KOPT-K1 (cell line): ENCODE measurements at regions not wholly inside any gene's neighbourhood (a gene's known extent, or its start where the extent isn't known, plus 50 kb on each side); places are given as distances from the start of the nearest gene placed in this dataset.

Experiments used
- H3K27ac ChIP-seq: fragments of 200-600 bp; sonication (generic); 2 replicates; pipeline ENCODE4 v1.5.1; 2016; ENCODE audit warnings: antibody characterized with exemption, mild to moderate bottlenecking, low read depth, low read length; ENCODE audit not compliant: poor library complexity, severe bottlenecking
- H3K36me3 ChIP-seq: fragments of 200-600 bp; sonication (generic); 2 replicates; pipeline ENCODE4 v1.5.1; 2017; ENCODE audit warnings: antibody characterized with exemption, mild to moderate bottlenecking, low read length, moderate library complexity; ENCODE audit not compliant: insufficient read depth
- H3K9me3 ChIP-seq: fragments of 200-600 bp; sonication (generic); 2 replicates; pipeline ENCODE4 v1.5.1; 2017; ENCODE audit warnings: antibody characterized with exemption, low read length, mild to moderate bottlenecking; ENCODE audit not compliant: insufficient read depth, poor library complexity, severe bottlenecking

- no peak overlapping the region for H3K27ac ChIP-seq
- H3K36me3 ChIP-seq = no peaks in the 10 kb centered on the region
- H3K9me3 ChIP-seq = no peaks in the 10 kb centered on the region
Observed at GRCh38 chr5:4081059-4081458, 485.4 kb downstream of the IRX1 start.

- Histone ChIP-seq H3K9me3 (no peaks in the 10 kb centered on the region), H3K36me3 (no peaks in the 10 kb centered on the region), H3K27ac (no peak overlapping the region)
Observed at GRCh38 chr5:4081466-4081865, 485.8 kb downstream of the IRX1 start.

- Histone ChIP-seq H3K36me3 (no peaks in the 10 kb centered on the region), H3K27ac (no peak overlapping the region), H3K9me3 (no peaks in the 10 kb centered on the region)
Observed at GRCh38 chr5:4082966-4083564, 487.4 kb downstream of the IRX1 start.

GRCh38 chr5:4083591-4084337 is 488.1 kb downstream of the IRX1 start:
- Histone ChIP-seq H3K27ac (no peak overlapping the region), H3K9me3 (no peaks in the 10 kb centered on the region), H3K36me3 (no peaks in the 10 kb centered on the region)

GRCh38 chr5:4086081-4086480 is 490.4 kb downstream of the IRX1 start:
- Histone ChIP-seq H3K36me3 (no peaks in the 10 kb centered on the region), H3K9me3 (no peaks in the 10 kb centered on the region), H3K27ac (no peak overlapping the region)

- H3K36me3 ChIP-seq = no peaks in the 10 kb centered on the region
Observed at GRCh38 chr5:4087110-4087509, 491.5 kb downstream of the IRX1 start.

GRCh38 chr5:4089087-4089486 is 493.5 kb downstream of the IRX1 start:
- Histone ChIP-seq H3K27ac (no peak overlapping the region), H3K36me3 (no peaks in the 10 kb centered on the region), H3K9me3 (no peaks in the 10 kb centered on the region)

More at GRCh38 chr5:4087110-4087509, 491.5 kb downstream of the IRX1 start:
- Histone ChIP-seq H3K9me3 (no peaks in the 10 kb centered on the region), H3K27ac (no peak overlapping the region)

GRCh38 chr5:4093236-4093635 is 497.6 kb downstream of the IRX1 start:
- H3K27ac ChIP-seq = peak overlapping the region; percentile 71
- no peaks in the 10 kb centered on the region for H3K9me3 ChIP-seq
- no peaks in the 10 kb centered on the region for H3K36me3 ChIP-seq

- peak overlapping the region; percentile 71 for H3K27ac ChIP-seq
- H3K9me3 ChIP-seq = no peaks in the 10 kb centered on the region
- H3K36me3 ChIP-seq = no peaks in the 10 kb centered on the region
Observed at GRCh38 chr5:4093970-4094369, 498.3 kb downstream of the IRX1 start.

- Histone ChIP-seq H3K27ac (no peak overlapping the region), H3K9me3 (no peaks in the 10 kb centered on the region), H3K36me3 (no peaks in the 10 kb centered on the region)
Observed at GRCh38 chr5:4095918-4096630, 500.4 kb downstream of the IRX1 start.

- H3K9me3 ChIP-seq = no peaks in the 10 kb centered on the region
- H3K27ac ChIP-seq = no peak overlapping the region
- H3K36me3 ChIP-seq = no peaks in the 10 kb centered on the region
Observed at GRCh38 chr5:4097199-4097598, 501.6 kb downstream of the IRX1 start.

- no peak overlapping the region for H3K27ac ChIP-seq
- H3K36me3 ChIP-seq = no peaks in the 10 kb centered on the region
- H3K9me3 ChIP-seq = no peaks in the 10 kb centered on the region
Observed at GRCh38 chr5:4098226-4098625, 502.6 kb downstream of the IRX1 start.

- Histone ChIP-seq H3K9me3 (no peaks in the 10 kb centered on the region), H3K36me3 (no peaks in the 10 kb centered on the region), H3K27ac (no peak overlapping the region)
Observed at GRCh38 chr5:4099386-4099785, 503.8 kb downstream of the IRX1 start.

GRCh38 chr5:4100739-4101138 is 505.1 kb downstream of the IRX1 start:
- H3K36me3 ChIP-seq = no peaks in the 10 kb centered on the region
- H3K27ac ChIP-seq = no peak overlapping the region
- no peaks in the 10 kb centered on the region for H3K9me3 ChIP-seq

GRCh38 chr5:4101189-4101588 is 505.6 kb downstream of the IRX1 start:
- no peaks in the 10 kb centered on the region for H3K9me3 ChIP-seq
- no peaks in the 10 kb centered on the region for H3K36me3 ChIP-seq
- no peak overlapping the region for H3K27ac ChIP-seq
